ENCODE measurements at regions not wholly inside any gene's neighbourhood (a gene's known extent, or its start where the extent isn't known, plus 50 kb on each side); places are given as distances from the start of the nearest gene placed in this dataset.

GRCh38 chr10:4588824-4589223 is 237.2 kb upstream of the AKR1E2 start:
- no peak for TF ChIP-seq CTCF (conservative IDR thresholded peaks at IDR 0.05; ENCODE audit: low read depth)
- ChIA-PET POLR2A (ENCODE audit: low non-redundant PET) (no interaction called here), CTCF (interaction anchor here (0.8 kb wide), 1 partner anchor 639 kb away, joined by 3 read pairs; no protein-coding TSS in a partner anchor)
- no peak for DNase-seq (ENCODE audit: low spot score)
- H3K27ac ChIP-seq: no peak overlapping the region

GRCh38 chr10:4587466-4587865 is 238.5 kb upstream of the AKR1E2 start:
- ChIA-PET CTCF (interaction anchor here (0.7 kb wide), 1 partner anchor 229 kb away, joined by 3 read pairs; no protein-coding TSS in a partner anchor), POLR2A (ENCODE audit: low non-redundant PET) (no interaction called here)
- DNase-seq (ENCODE audit: low spot score): no peak
- no peak for TF ChIP-seq CTCF (conservative IDR thresholded peaks at IDR 0.05; ENCODE audit: low read depth)
- no peak overlapping the region for H3K27ac ChIP-seq

- no peak overlapping the region for H3K27ac ChIP-seq
- TF ChIP-seq CTCF (conservative IDR thresholded peaks at IDR 0.05; ENCODE audit: low read depth): no peak
- POLR2A ChIA-PET (ENCODE audit: low non-redundant PET): no interaction called here
- DNase-seq (ENCODE audit: low spot score): no peak
- CTCF ChIA-PET: interaction anchor here (0.7 kb wide), 1 partner anchor 229 kb away, joined by 3 read pairs; no protein-coding TSS in a partner anchor
Observed at GRCh38 chr10:4586776-4587175, 239.2 kb upstream of the AKR1E2 start.

GRCh38 chr10:4581929-4582328 is 244.1 kb upstream of the AKR1E2 start:
- CTCF ChIA-PET: no interaction called here

GRCh38 chr10:4579844-4580243 is 246.2 kb upstream of the AKR1E2 start:
- ChIA-PET CTCF (interaction anchor here (0.6 to 1.0 kb wide), 2 partner anchors 121 to 144 kb away, joined by 3 to 4 read pairs; no protein-coding TSS in a partner anchor), POLR2A (ENCODE audit: low non-redundant PET) (no interaction called here)
- DNase-seq (ENCODE audit: low spot score): no peak
- TF ChIP-seq CTCF (conservative IDR thresholded peaks at IDR 0.05; ENCODE audit: low read depth): no peak
- H3K27ac ChIP-seq: no peak overlapping the region

More at GRCh38 chr10:4581929-4582328, 244.1 kb upstream of the AKR1E2 start:
- POLR2A ChIA-PET (ENCODE audit: low non-redundant PET): no interaction called here
- no peak for TF ChIP-seq CTCF (conservative IDR thresholded peaks at IDR 0.05; ENCODE audit: low read depth)
- no peak for DNase-seq (ENCODE audit: low spot score)
- H3K27ac ChIP-seq: no peak overlapping the region

GRCh38 chr10:4576206-4576605 is 249.8 kb upstream of the AKR1E2 start:
- DNase-seq (ENCODE audit: low spot score): no peak
- TF ChIP-seq CTCF (conservative IDR thresholded peaks at IDR 0.05; ENCODE audit: low read depth): no peak
- CTCF ChIA-PET: interaction anchor here (0.7 kb wide), 1 partner anchor 101 kb away, joined by 6 read pairs; no protein-coding TSS in a partner anchor
- no peak overlapping the region for H3K27ac ChIP-seq
- POLR2A ChIA-PET (ENCODE audit: low non-redundant PET): no interaction called here

Measured in RWPE1 (cell line).